Esophagus muscularis mucosa (tissue), 3 donors: ENCODE measurements at regions not wholly inside any gene's neighbourhood (a gene's known extent, or its start where the extent isn't known, plus 50 kb on each side); places are given as distances from the start of the nearest gene placed in this dataset.

Source experiments
- CTCF ChIP-seq, 3 experiments: fragments of 200-600 bp in 2 of 3; fragments of 450-650 bp in 1 of 3; sonication (generic) in 2 of 3; IDR thresholded peaks; one replicate each; pipeline ENCODE4 v1.5.1; 2017 to 2019; ENCODE audit warnings: antibody characterized with exemption in 3 of 3, mild to moderate bottlenecking in 2 of 3, moderate library complexity in 1 of 3
- POLR2A ChIP-seq: fragments of 450-650 bp; IDR thresholded peaks from one replicate; pipeline ENCODE4 v1.6.1; 2017; ENCODE audit warnings: antibody characterized with exemption, moderate library complexity, mild to moderate bottlenecking, low read depth

- no peak for TF ChIP-seq CTCF (IDR thresholded peaks at IDR 0.05)
- no peak for TF ChIP-seq POLR2A
Measured at GRCh38 chr3:168844894-168845482, 749.3 kb upstream of the GOLIM4 start.
